Activated CD8-positive, alpha-beta T cell treated with anti-CD3 and anti-CD28 coated beads, Interleukin-2, amount 10 ng/mL, durations not matched to agents 7 days and 5 days (primary cell): ENCODE measurements at regions not wholly inside any gene's neighbourhood (a gene's known extent, or its start where the extent isn't known, plus 50 kb on each side); places are given as distances from the start of the nearest gene placed in this dataset.

Experiments
- ATAC-seq: fragments of 150-1000 bp; cut with Tn5 transposase; one replicate; pipeline ENCODE4 v1.10.0; 2021; ENCODE audit warnings: moderate library complexity
- CTCF ChIA-PET: fragments of 350-600 bp; sonication (Branson Sonifier 250); formaldehyde crosslinking; loops from one replicate; lab custom pipeline; 2021; ENCODE audit warnings: antibody characterized with exemption; lab: Charles Lee
- POLR2A ChIA-PET: fragments of 350-600 bp; sonication (Branson Sonifier 250); formaldehyde crosslinking; loops from one replicate; lab custom pipeline; 2021; ENCODE audit warnings: antibody characterized with exemption; lab: Charles Lee
- DNase-seq: peaks from one replicate; pipeline ENCODE4 v3.0.0-alpha.2; 2020
- H3K27ac Mint-ChIP-seq: one replicate; pipeline ENCODE4 v1.8.0; 2021; ENCODE audit warnings: mild to moderate bottlenecking, mixed read lengths
- H3K27me3 Mint-ChIP-seq: one replicate; pipeline ENCODE4 v1.8.0; 2021; ENCODE audit warnings: low read depth, mixed read lengths
- H3K36me3 Mint-ChIP-seq: one replicate; pipeline ENCODE4 v1.8.0; 2021; ENCODE audit warnings: low read depth, mixed read lengths
- H3K4me1 Mint-ChIP-seq: one replicate; pipeline ENCODE4 v1.8.0; 2021; ENCODE audit warnings: low read depth, mixed read lengths
- H3K4me3 Mint-ChIP-seq: one replicate; pipeline ENCODE4 v1.8.0; 2021; ENCODE audit warnings: mild to moderate bottlenecking, mixed read lengths
- H3K9me3 Mint-ChIP-seq: one replicate; pipeline ENCODE4 v1.8.0; 2022; ENCODE audit warnings: mixed read lengths; ENCODE audit not compliant: insufficient read depth

DNA sequence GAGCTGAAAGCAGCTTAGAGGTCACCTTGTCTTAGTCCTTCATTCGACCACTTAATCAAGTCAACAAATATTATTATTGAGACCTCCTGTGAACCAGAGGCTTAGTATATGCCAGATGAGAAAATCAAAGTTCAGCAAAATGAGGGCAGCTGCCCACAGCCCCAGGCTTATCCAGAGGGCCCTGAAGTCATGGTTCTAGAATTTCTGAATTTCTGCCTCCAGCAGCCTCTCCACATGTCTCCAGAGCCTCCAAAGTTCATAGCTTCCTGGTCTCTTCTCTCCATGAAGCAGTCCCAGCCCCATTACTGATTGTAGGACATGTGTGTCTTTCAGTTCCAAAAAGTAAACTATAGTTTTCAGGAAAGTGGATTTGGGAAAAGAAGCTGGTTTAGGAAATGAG lies 96.9 kb upstream of the TSC22D2 start:
- CTCF ChIA-PET = no interaction called here
- Mint-ChIP-seq H3K4me1 (no peaks in the 10 kb centered on the region), H3K27ac (no peak overlapping the region), H3K4me3 (no peak overlapping the region), H3K36me3 (no peaks in the 10 kb centered on the region), H3K27me3 (peaks cover 15% of the 10 kb centered on the region), H3K9me3 (no peaks in the 10 kb centered on the region)
- no peak for DNase-seq
- no peak for ATAC-seq
- POLR2A ChIA-PET = no interaction called here

DNA sequence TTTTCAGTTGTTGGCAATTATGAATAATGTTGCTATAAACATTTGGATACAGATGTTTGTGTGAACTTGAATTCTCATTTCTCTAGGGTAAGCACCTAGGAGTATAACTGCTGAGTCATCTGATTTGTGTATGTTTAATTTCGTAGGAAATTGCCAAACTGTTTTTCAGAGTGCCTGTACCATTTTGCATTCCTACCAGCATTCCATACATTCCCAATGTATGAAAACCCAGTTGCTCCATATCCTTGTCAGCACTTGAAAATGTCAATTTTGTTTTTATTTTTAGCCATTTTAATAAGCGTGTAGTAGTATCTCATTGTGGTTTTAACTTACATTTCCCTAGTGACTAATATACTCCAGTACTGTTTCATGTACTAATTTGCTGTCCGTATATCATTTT lies 98.5 kb upstream of the TSC22D2 start:
- no peaks in the 10 kb centered on the region for H3K4me1 Mint-ChIP-seq
- ChIA-PET POLR2A (no interaction called here), CTCF (no interaction called here)
- H3K36me3 Mint-ChIP-seq = no peaks in the 10 kb centered on the region
- ATAC-seq (no peak), DNase-seq (no peak)
- peaks cover 22% of the 10 kb centered on the region for H3K27me3 Mint-ChIP-seq
- no peaks in the 10 kb centered on the region for H3K9me3 Mint-ChIP-seq
- no peak overlapping the region for H3K27ac Mint-ChIP-seq
- H3K4me3 Mint-ChIP-seq = no peak overlapping the region

DNA sequence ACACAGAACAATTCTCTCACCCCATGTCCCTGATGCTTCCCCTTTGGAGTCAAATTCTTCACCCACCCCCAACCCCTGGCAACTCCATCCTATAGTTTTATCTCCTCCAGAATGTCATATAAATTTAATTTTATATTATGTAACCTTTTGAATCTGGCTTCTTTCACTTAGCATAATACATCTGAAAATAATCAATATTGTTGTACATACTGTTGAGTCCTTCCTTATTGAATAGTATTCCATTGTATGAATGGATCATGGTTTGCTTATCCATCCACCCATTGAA lies 98.9 kb upstream of the TSC22D2 start:
- ChIA-PET POLR2A (no interaction called here), CTCF (no interaction called here)
- H3K9me3 Mint-ChIP-seq = no peaks in the 10 kb centered on the region
- H3K4me3 Mint-ChIP-seq = no peak overlapping the region
- no peaks in the 10 kb centered on the region for H3K36me3 Mint-ChIP-seq
- peaks cover 25% of the 10 kb centered on the region for H3K27me3 Mint-ChIP-seq
- no peak overlapping the region for H3K27ac Mint-ChIP-seq
- DNase-seq (no peak), ATAC-seq (no peak)
- no peaks in the 10 kb centered on the region for H3K4me1 Mint-ChIP-seq

GRCh38 chr3:150308481-150309256 lies 99.4 kb upstream of the TSC22D2 start:
- ATAC-seq (no peak), DNase-seq (no peak)
- H3K4me3 Mint-ChIP-seq = no peak overlapping the region
- no peak overlapping the region for H3K27ac Mint-ChIP-seq
- ChIA-PET CTCF (no interaction called here), POLR2A (no interaction called here)
- H3K4me1 Mint-ChIP-seq = no peaks in the 10 kb centered on the region
- H3K27me3 Mint-ChIP-seq = peaks cover 28% of the 10 kb centered on the region
- no peaks in the 10 kb centered on the region for H3K9me3 Mint-ChIP-seq
- no peaks in the 10 kb centered on the region for H3K36me3 Mint-ChIP-seq

GRCh38 chr3:150308037-150308319 lies 100.1 kb upstream of the TSC22D2 start:
- ChIA-PET POLR2A (interaction anchor here (0.8 kb wide), 1 partner anchor 101 kb away, joined by 3 read pairs; no protein-coding TSS in a partner anchor), CTCF (no interaction called here)
- H3K27me3 Mint-ChIP-seq = peaks cover 31% of the 10 kb centered on the region
- H3K27ac Mint-ChIP-seq = no peak overlapping the region
- H3K9me3 Mint-ChIP-seq = no peaks in the 10 kb centered on the region
- no peaks in the 10 kb centered on the region for H3K36me3 Mint-ChIP-seq
- DNase-seq (no peak), ATAC-seq (no peak)
- no peaks in the 10 kb centered on the region for H3K4me1 Mint-ChIP-seq
- H3K4me3 Mint-ChIP-seq = no peak overlapping the region

DNA sequence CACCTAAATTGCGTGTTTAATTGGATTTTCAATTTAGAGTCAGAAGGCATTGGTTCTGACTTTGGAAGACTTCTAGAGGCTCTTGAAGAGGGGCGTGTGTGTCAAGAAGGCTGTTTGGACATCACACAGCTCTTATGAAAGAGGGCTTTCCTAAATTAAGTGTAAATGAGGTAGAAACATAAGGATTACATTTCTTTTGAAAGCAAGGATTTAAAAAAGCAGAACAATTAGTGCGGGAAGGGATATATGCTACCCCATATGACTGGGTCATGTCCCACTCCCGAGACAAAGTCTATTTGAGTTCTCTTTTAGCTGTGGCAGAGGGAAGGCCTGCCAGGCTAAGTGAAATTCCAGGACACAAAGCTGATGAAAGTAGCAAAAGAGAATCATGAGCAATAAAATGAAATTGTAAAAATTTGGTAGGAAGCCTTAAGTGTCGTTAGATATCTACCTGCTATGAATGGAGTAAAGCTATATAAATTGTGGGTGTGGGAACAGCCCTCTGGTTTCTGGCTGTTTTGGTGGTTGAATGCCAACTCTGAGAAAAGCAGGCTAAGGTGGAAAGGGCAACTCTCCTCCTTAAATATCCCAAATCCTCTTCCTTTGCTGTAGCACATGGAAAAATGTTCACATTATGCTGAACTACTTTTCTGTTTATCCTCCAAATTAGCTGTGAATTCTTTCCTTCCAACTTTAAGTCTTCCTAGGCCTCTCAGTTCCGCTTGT lies 100.6 kb upstream of the TSC22D2 start:
- Mint-ChIP-seq H3K4me1 (no peaks in the 10 kb centered on the region), H3K27ac (no peak overlapping the region), H3K4me3 (no peak overlapping the region), H3K9me3 (no peaks in the 10 kb centered on the region), H3K27me3 (peaks cover 34% of the 10 kb centered on the region), H3K36me3 (no peaks in the 10 kb centered on the region)
- ChIA-PET CTCF (no interaction called here), POLR2A (interaction anchor here (0.8 kb wide), 1 partner anchor 101 kb away, joined by 3 read pairs; no protein-coding TSS in a partner anchor)
- ATAC-seq = no peak
- DNase-seq = no peak

- no peaks in the 10 kb centered on the region for H3K36me3 Mint-ChIP-seq
- H3K27me3 Mint-ChIP-seq = peaks cover 37% of the 10 kb centered on the region
- CTCF ChIA-PET = no interaction called here
- no peak overlapping the region for H3K27ac Mint-ChIP-seq
- H3K9me3 Mint-ChIP-seq = no peaks in the 10 kb centered on the region
- no peak overlapping the region for H3K4me3 Mint-ChIP-seq
- DNase-seq (no peak), ATAC-seq (no peak)
- POLR2A ChIA-PET = no interaction called here
- no peaks in the 10 kb centered on the region for H3K4me1 Mint-ChIP-seq
These were observed 101.2 kb upstream of the TSC22D2 start for GRCh38 chr3:150306906-150307305.

GRCh38 chr3:150306083-150306482 lies 102.0 kb upstream of the TSC22D2 start:
- ATAC-seq (no peak), DNase-seq (no peak)
- CTCF ChIA-PET = no interaction called here
- peaks cover 38% of the 10 kb centered on the region for H3K27me3 Mint-ChIP-seq
- H3K4me3 Mint-ChIP-seq = no peak overlapping the region
- no peaks in the 10 kb centered on the region for H3K36me3 Mint-ChIP-seq
- no peaks in the 10 kb centered on the region for H3K9me3 Mint-ChIP-seq
- no peaks in the 10 kb centered on the region for H3K4me1 Mint-ChIP-seq
- no peak overlapping the region for H3K27ac Mint-ChIP-seq
- POLR2A ChIA-PET = no interaction called here

- no peak for ATAC-seq
- POLR2A ChIA-PET = no interaction called here
- Mint-ChIP-seq H3K27ac (no peak overlapping the region), H3K4me1 (no peaks in the 10 kb centered on the region), H3K4me3 (no peak overlapping the region), H3K36me3 (no peaks in the 10 kb centered on the region), H3K27me3 (peaks cover 39% of the 10 kb centered on the region), H3K9me3 (no peaks in the 10 kb centered on the region)
- no peak for DNase-seq
- CTCF ChIA-PET = interaction anchor here (1.0 kb wide), 1 partner anchor 18 kb away, joined by 3 read pairs; no protein-coding TSS in a partner anchor
These were observed 104.3 kb upstream of the TSC22D2 start for GRCh38 chr3:150303768-150304167.

DNA sequence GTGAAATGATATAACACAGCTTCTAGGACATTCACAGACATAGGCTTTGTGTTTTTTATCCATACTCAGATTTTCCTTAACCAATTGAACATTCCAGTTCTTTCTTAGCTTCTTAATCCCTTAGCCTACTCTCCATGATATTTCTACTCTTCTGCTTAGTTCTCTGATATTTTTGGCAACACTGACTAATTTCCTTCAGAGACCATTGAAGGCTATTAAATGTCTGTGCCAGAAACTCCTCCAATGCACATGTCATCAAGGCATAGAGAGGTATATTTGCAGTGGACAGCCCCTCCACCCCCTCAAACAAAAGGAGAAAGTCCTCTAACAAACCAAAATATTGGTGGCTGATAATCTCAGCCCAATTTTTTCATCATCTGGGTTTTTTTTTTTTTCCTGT lies 105.9 kb upstream of the TSC22D2 start:
- Mint-ChIP-seq H3K27me3 (peaks cover 34% of the 10 kb centered on the region), H3K4me1 (no peaks in the 10 kb centered on the region), H3K9me3 (no peaks in the 10 kb centered on the region), H3K36me3 (no peaks in the 10 kb centered on the region), H3K4me3 (no peak overlapping the region), H3K27ac (no peak overlapping the region)
- ATAC-seq (no peak), DNase-seq (no peak)
- ChIA-PET POLR2A (no interaction called here), CTCF (interaction anchor here (0.7 kb wide), 1 partner anchor 96 kb away, joined by 3 read pairs; no protein-coding TSS in a partner anchor)

GRCh38 chr3:150300852-150301517 lies 107.1 kb upstream of the TSC22D2 start:
- H3K27me3 Mint-ChIP-seq = peaks cover 31% of the 10 kb centered on the region
- H3K36me3 Mint-ChIP-seq = no peaks in the 10 kb centered on the region
- H3K27ac Mint-ChIP-seq = no peak overlapping the region
- H3K4me3 Mint-ChIP-seq = no peak overlapping the region
- POLR2A ChIA-PET = no interaction called here
- CTCF ChIA-PET = no interaction called here
- ATAC-seq (no peak), DNase-seq (no peak)
- H3K9me3 Mint-ChIP-seq = no peaks in the 10 kb centered on the region
- no peaks in the 10 kb centered on the region for H3K4me1 Mint-ChIP-seq

GRCh38 chr3:150300388-150300787 lies 107.7 kb upstream of the TSC22D2 start:
- Mint-ChIP-seq H3K4me1 (no peaks in the 10 kb centered on the region), H3K4me3 (no peak overlapping the region), H3K27me3 (peaks cover 30% of the 10 kb centered on the region), H3K27ac (no peak overlapping the region), H3K36me3 (no peaks in the 10 kb centered on the region), H3K9me3 (no peaks in the 10 kb centered on the region)
- CTCF ChIA-PET = no interaction called here
- POLR2A ChIA-PET = no interaction called here
- ATAC-seq (no peak), DNase-seq (no peak)
